Stimulated activated CD8-positive, alpha-beta memory T cell treated with anti-CD3 and anti-CD28 coated beads, Interleukin-2, amount 100 ng/mL, for 48 hours (primary cell): ENCODE measurements at regions not wholly inside any gene's neighbourhood (a gene's known extent, or its start where the extent isn't known, plus 50 kb on each side); places are given as distances from the start of the nearest gene placed in this dataset.

Source experiments
- DNase-seq, 2 donors: peaks; one replicate each; pipeline ENCODE4 v3.0.0-alpha.2; 2020; ENCODE audit warnings: low read depth in 2 of 2

GRCh38 chr4:111701102-111701501, 444.2 kb upstream of the FAM241A start:
- no peak for DNase-seq

- no peak for DNase-seq
Observed at GRCh38 chr4:111707491-111707890, 437.8 kb upstream of the FAM241A start.

GRCh38 chr4:111712093-111712677, 433.1 kb upstream of the FAM241A start:
- no peak for DNase-seq

GRCh38 chr4:111713276-111713675, 432.0 kb upstream of the FAM241A start:
- no peak for DNase-seq

GRCh38 chr4:111717921-111718320, 427.3 kb upstream of the FAM241A start:
- no peak for DNase-seq

GRCh38 chr4:111718763-111719559, 426.3 kb upstream of the FAM241A start:
- DNase-seq, result no peak

GRCh38 chr4:111720866-111721265, 424.4 kb upstream of the FAM241A start:
- no peak for DNase-seq

- no peak for DNase-seq
Observed at GRCh38 chr4:111722213-111722720, 423.0 kb upstream of the FAM241A start.

- DNase-seq, result no peak
Observed at GRCh38 chr4:111736516-111736915, 408.7 kb upstream of the FAM241A start.

GRCh38 chr4:111744847-111745246, 400.4 kb upstream of the FAM241A start:
- no peak for DNase-seq

GRCh38 chr4:111748157-111748556, 397.1 kb upstream of the FAM241A start:
- no peak for DNase-seq

GRCh38 chr4:111754003-111754402, 391.3 kb upstream of the FAM241A start:
- no peak for DNase-seq

- DNase-seq, result no peak
Observed at GRCh38 chr4:111755571-111755970, 389.7 kb upstream of the FAM241A start.

- DNase-seq, result no peak
Observed at GRCh38 chr4:111761531-111761930, 383.7 kb upstream of the FAM241A start.

- DNase-seq, result no peak
Observed at GRCh38 chr4:111770514-111770913, 374.7 kb upstream of the FAM241A start.

GRCh38 chr4:111773858-111774257, 371.4 kb upstream of the FAM241A start:
- DNase-seq, result no peak

- no peak for DNase-seq
Observed at GRCh38 chr4:111775556-111776297, 369.5 kb upstream of the FAM241A start.

- no peak for DNase-seq
Observed at GRCh38 chr4:111776561-111776960, 368.7 kb upstream of the FAM241A start.

- no peak for DNase-seq
Observed at GRCh38 chr4:111778543-111778942, 366.7 kb upstream of the FAM241A start.

- DNase-seq, result no peak
Observed at GRCh38 chr4:111780965-111781364, 364.3 kb upstream of the FAM241A start.

- no peak for DNase-seq
Observed at GRCh38 chr4:111781611-111782010, 363.6 kb upstream of the FAM241A start.

- no peak for DNase-seq
Observed at GRCh38 chr4:111788099-111788498, 357.2 kb upstream of the FAM241A start.
